ENCODE measurements at regions not wholly inside any gene's neighbourhood (a gene's known extent, or its start where the extent isn't known, plus 50 kb on each side); places are given as distances from the start of the nearest gene placed in this dataset.

DNA sequence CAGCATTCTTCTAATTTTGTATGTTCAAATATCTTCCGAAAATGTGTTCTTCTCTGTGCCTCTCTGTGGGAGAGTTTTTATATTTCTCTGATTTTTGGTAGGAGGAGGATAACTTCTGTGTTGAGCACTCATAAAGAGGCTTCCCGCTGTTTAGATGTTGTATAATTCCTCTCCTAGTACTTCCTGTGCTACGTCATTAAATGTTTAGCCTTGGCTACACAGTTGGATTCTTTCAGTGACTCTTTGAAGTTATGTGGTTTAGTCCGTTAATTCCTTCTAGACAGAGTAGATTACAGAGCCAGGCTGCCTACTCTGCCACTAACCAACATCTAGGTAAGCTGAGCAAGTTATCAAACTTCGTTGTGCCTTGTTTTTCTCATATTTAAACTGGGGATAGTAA is 302.6 kb downstream of the OSTF1 start:
- Histone ChIP-seq H4K20me1 (ENCODE audit: insufficient read depth) (no peaks in the 10 kb centered on the region), H3K79me2 (replicated peaks; ENCODE audit: insufficient read depth, low read length) (no peaks in the 10 kb centered on the region), H3K27me3 (ENCODE audit: insufficient read depth, low read depth, low read length) (no peaks in the 10 kb centered on the region), H3K9ac (ENCODE audit: low read length) (no peak overlapping the region), H3K4me2 (ENCODE audit: low read length) (no peak overlapping the region), H3K9me2 (ENCODE audit: insufficient read depth, low read length) (no peaks in the 10 kb centered on the region), H3F3A (ENCODE audit: insufficient read depth, low read length, poor library complexity, severe bottlenecking) (no peaks in the 10 kb centered on the region), H3K36me3 (ENCODE audit: insufficient read depth, low read length) (no peaks in the 10 kb centered on the region), H3K9me3 (ENCODE audit: low read length) (no peaks in the 10 kb centered on the region), H2AFZ (ENCODE audit: low read depth, low read length) (no peak overlapping the region), H3K4me3 (ENCODE audit: low read length) (no peak overlapping the region), H3K27ac (ENCODE audit: low read length) (no peak overlapping the region)
- no peak for TF ChIP-seq EP300 (conservative IDR thresholded peaks at IDR 0.05; ENCODE audit: poor library complexity, severe bottlenecking)
- TF ChIP-seq, protein P1, sequence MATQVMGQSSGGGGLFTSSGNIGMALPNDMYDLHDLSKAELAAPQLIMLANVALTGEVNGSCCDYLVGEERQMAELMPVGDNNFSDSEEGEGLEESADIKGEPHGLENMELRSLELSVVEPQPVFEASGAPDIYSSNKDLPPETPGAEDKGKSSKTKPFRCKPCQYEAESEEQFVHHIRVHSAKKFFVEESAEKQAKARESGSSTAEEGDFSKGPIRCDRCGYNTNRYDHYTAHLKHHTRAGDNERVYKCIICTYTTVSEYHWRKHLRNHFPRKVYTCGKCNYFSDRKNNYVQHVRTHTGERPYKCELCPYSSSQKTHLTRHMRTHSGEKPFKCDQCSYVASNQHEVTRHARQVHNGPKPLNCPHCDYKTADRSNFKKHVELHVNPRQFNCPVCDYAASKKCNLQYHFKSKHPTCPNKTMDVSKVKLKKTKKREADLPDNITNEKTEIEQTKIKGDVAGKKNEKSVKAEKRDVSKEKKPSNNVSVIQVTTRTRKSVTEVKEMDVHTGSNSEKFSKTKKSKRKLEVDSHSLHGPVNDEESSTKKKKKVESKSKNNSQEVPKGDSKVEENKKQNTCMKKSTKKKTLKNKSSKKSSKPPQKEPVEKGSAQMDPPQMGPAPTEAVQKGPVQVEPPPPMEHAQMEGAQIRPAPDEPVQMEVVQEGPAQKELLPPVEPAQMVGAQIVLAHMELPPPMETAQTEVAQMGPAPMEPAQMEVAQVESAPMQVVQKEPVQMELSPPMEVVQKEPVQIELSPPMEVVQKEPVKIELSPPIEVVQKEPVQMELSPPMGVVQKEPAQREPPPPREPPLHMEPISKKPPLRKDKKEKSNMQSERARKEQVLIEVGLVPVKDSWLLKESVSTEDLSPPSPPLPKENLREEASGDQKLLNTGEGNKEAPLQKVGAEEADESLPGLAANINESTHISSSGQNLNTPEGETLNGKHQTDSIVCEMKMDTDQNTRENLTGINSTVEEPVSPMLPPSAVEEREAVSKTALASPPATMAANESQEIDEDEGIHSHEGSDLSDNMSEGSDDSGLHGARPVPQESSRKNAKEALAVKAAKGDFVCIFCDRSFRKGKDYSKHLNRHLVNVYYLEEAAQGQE (IDR thresholded peaks at IDR 0.05; ENCODE audit: borderline replicate concordance) = no peak
- TF ChIP-seq, protein P2, sequence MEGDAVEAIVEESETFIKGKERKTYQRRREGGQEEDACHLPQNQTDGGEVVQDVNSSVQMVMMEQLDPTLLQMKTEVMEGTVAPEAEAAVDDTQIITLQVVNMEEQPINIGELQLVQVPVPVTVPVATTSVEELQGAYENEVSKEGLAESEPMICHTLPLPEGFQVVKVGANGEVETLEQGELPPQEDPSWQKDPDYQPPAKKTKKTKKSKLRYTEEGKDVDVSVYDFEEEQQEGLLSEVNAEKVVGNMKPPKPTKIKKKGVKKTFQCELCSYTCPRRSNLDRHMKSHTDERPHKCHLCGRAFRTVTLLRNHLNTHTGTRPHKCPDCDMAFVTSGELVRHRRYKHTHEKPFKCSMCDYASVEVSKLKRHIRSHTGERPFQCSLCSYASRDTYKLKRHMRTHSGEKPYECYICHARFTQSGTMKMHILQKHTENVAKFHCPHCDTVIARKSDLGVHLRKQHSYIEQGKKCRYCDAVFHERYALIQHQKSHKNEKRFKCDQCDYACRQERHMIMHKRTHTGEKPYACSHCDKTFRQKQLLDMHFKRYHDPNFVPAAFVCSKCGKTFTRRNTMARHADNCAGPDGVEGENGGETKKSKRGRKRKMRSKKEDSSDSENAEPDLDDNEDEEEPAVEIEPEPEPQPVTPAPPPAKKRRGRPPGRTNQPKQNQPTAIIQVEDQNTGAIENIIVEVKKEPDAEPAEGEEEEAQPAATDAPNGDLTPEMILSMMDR (IDR thresholded peaks at IDR 0.05; ENCODE audit: poor library complexity, severe bottlenecking) = no peak
- TF ChIP-seq MXI1 (conservative IDR thresholded peaks at IDR 0.05; ENCODE audit: poor library complexity, severe bottlenecking) = no peak
- no peak for TF ChIP-seq RAD21 (conservative IDR thresholded peaks at IDR 0.05)
- no peak for TF ChIP-seq SMC3 (conservative IDR thresholded peaks at IDR 0.05; ENCODE audit: poor library complexity)
- no peak for TF ChIP-seq POLR2AphosphoS5 (IDR thresholded peaks at IDR 0.05)
- no peak for TF ChIP-seq EZH2 (IDR thresholded peaks at IDR 0.05; ENCODE audit: borderline replicate concordance, insufficient read depth, low read length, poor library complexity, severe bottlenecking)
- TF ChIP-seq TAF1 (IDR thresholded peaks at IDR 0.05; ENCODE audit: low read depth) = no peak

DNA sequence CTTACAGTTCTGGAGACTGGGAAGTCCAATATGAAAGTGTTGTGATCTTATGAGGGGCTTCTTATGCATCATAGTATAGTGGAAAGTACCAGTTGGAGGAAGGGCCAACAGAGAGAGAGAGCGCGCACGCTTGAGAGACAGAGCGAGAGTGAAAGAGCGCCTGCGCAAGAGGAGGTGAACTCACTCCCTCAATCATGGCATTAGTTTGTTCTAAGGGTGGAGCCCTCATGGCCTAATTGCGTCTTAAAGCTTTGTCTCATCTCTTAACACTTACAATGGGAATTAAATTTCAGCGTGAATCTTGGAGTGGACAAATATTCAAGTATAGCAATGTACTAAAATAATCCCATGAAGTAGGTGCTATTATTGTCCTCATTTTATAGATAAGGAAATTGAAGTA is 303.2 kb downstream of the OSTF1 start:
- Histone ChIP-seq H2AFZ (ENCODE audit: low read depth, low read length) (no peak overlapping the region), H3F3A (ENCODE audit: insufficient read depth, low read length, poor library complexity, severe bottlenecking) (no peaks in the 10 kb centered on the region), H4K20me1 (ENCODE audit: insufficient read depth) (no peaks in the 10 kb centered on the region), H3K36me3 (ENCODE audit: insufficient read depth, low read length) (no peaks in the 10 kb centered on the region), H3K27me3 (ENCODE audit: insufficient read depth, low read depth, low read length) (no peaks in the 10 kb centered on the region), H3K4me2 (ENCODE audit: low read length) (no peak overlapping the region), H3K9me3 (ENCODE audit: low read length) (no peaks in the 10 kb centered on the region), H3K9me2 (ENCODE audit: insufficient read depth, low read length) (no peaks in the 10 kb centered on the region), H3K4me3 (ENCODE audit: low read length) (no peak overlapping the region), H3K9ac (ENCODE audit: low read length) (no peak overlapping the region), H3K27ac (ENCODE audit: low read length) (no peak overlapping the region), H3K79me2 (replicated peaks; ENCODE audit: insufficient read depth, low read length) (no peaks in the 10 kb centered on the region)
- no peak for TF ChIP-seq EZH2 (IDR thresholded peaks at IDR 0.05; ENCODE audit: borderline replicate concordance, insufficient read depth, low read length, poor library complexity, severe bottlenecking)
- TF ChIP-seq, protein P2 (IDR thresholded peaks at IDR 0.05; ENCODE audit: poor library complexity, severe bottlenecking) = no peak
- no peak for TF ChIP-seq TAF1 (IDR thresholded peaks at IDR 0.05; ENCODE audit: low read depth)
- no peak for TF ChIP-seq POLR2AphosphoS5 (IDR thresholded peaks at IDR 0.05)
- TF ChIP-seq MXI1 (conservative IDR thresholded peaks at IDR 0.05; ENCODE audit: poor library complexity, severe bottlenecking) = no peak
- TF ChIP-seq EP300 (conservative IDR thresholded peaks at IDR 0.05; ENCODE audit: poor library complexity, severe bottlenecking) = no peak
- TF ChIP-seq, protein P1 (IDR thresholded peaks at IDR 0.05; ENCODE audit: borderline replicate concordance) = no peak
- TF ChIP-seq SMC3 (conservative IDR thresholded peaks at IDR 0.05; ENCODE audit: poor library complexity) = no peak
- TF ChIP-seq RAD21 (conservative IDR thresholded peaks at IDR 0.05) = no peak
